ENCODE measurements at regions not wholly inside any gene's neighbourhood (a gene's known extent, or its start where the extent isn't known, plus 50 kb on each side); places are given as distances from the start of the nearest gene placed in this dataset.

GRCh38 chr13:78764665-78765064 lies 105.7 kb upstream of the OBI1 start:
- no peak for TF ChIP-seq CTCF (IDR thresholded peaks at IDR 0.05)
- no peak for TF ChIP-seq SMC3 (IDR thresholded peaks at IDR 0.05; ENCODE audit: low read depth, low read length)
- TF ChIP-seq EP300 (IDR thresholded peaks at IDR 0.05; ENCODE audit: borderline replicate concordance in 1 of 2, low read depth in 1 of 2, low read length in 1 of 2) = no peak
- TF ChIP-seq, protein P1, sequence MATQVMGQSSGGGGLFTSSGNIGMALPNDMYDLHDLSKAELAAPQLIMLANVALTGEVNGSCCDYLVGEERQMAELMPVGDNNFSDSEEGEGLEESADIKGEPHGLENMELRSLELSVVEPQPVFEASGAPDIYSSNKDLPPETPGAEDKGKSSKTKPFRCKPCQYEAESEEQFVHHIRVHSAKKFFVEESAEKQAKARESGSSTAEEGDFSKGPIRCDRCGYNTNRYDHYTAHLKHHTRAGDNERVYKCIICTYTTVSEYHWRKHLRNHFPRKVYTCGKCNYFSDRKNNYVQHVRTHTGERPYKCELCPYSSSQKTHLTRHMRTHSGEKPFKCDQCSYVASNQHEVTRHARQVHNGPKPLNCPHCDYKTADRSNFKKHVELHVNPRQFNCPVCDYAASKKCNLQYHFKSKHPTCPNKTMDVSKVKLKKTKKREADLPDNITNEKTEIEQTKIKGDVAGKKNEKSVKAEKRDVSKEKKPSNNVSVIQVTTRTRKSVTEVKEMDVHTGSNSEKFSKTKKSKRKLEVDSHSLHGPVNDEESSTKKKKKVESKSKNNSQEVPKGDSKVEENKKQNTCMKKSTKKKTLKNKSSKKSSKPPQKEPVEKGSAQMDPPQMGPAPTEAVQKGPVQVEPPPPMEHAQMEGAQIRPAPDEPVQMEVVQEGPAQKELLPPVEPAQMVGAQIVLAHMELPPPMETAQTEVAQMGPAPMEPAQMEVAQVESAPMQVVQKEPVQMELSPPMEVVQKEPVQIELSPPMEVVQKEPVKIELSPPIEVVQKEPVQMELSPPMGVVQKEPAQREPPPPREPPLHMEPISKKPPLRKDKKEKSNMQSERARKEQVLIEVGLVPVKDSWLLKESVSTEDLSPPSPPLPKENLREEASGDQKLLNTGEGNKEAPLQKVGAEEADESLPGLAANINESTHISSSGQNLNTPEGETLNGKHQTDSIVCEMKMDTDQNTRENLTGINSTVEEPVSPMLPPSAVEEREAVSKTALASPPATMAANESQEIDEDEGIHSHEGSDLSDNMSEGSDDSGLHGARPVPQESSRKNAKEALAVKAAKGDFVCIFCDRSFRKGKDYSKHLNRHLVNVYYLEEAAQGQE (IDR thresholded peaks at IDR 0.05; ENCODE audit: low read depth, low read length) = no peak
- no peak for TF ChIP-seq NFIC (IDR thresholded peaks at IDR 0.05; ENCODE audit: borderline replicate concordance)
- TF ChIP-seq RAD21 (IDR thresholded peaks at IDR 0.05; ENCODE audit: low read length) = no peak

Measured in SK-N-SH (cell line).